ENCODE measurements at regions not wholly inside any gene's neighbourhood (a gene's known extent, or its start where the extent isn't known, plus 50 kb on each side); places are given as distances from the start of the nearest gene placed in this dataset.

DNA sequence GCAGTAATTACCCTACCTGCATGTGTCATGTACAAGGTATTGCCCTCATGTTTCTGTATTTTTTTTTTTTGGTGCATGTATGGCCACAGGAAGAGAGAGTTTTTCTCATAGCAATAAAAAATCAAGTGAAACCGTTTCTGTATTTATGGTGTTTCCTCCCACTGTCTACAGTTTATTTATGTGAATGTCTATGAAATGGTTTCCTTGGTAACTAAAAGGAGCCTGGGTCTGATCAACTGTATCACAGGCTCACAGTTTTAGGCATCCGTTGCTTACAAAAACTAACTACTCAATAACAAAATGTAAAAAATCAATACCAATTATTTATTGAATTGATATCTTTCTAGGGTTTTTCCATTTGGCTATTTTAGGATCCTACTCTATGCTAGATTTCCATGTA is 464.4 kb downstream of the TAF11L14 start:
- TF ChIP-seq POLR2A (IDR thresholded peaks at IDR 0.05) (no peak), CTCF (IDR thresholded peaks at IDR 0.05 in 4 of 5, conservative IDR thresholded peaks at IDR 0.05 in 1 of 5) (no peak)
